Pancreas (tissue), 10 donors: ENCODE measurements at regions not wholly inside any gene's neighbourhood (a gene's known extent, or its start where the extent isn't known, plus 50 kb on each side); places are given as distances from the start of the nearest gene placed in this dataset.
"Not testable (repeated sequence)": the region's sequence is repeated elsewhere in the genome, so short reads cannot be mapped to it uniquely, and the experiment has no call there.

ENCODE experiments used
- ATAC-seq, 4 donors: fragments of 200-7000 bp; cut with Tn5 transposase; one replicate each; pipeline versions ENCODE4 v1.8.0 to v1.9.1; 2020; ENCODE audit warnings: mild to moderate bottlenecking in 4 of 4, moderate library complexity in 4 of 4
- DNase-seq, 6 donors: peaks; one replicate each; pipeline ENCODE4 v3.0.0-alpha.2; 2020
- FAIRE-seq: peaks from 2 replicates; lab custom pipeline; 2012; peaks lifted over from hg19 to GRCh38; lab: Jason Lieb, UNC
- H3K27ac ChIP-seq, 4 donors: fragments of 200-600 bp; sonication (generic); 1 replicate in 3 of 4; 2 replicates in 1 of 4; pipeline versions ENCODE4 v1.5.0 to v1.8.0; 2020
- H3K27me3 ChIP-seq, 4 donors: fragments of 200-600 bp; one replicate each; pipeline ENCODE4 v1.8.0; 2021
- H3K36me3 ChIP-seq, 3 donors: fragments of 200-600 bp; sonication (generic) in 1 of 3; one replicate each; pipeline versions ENCODE4 v1.5.0 to v1.8.0; 2020 to 2021
- H3K4me1 ChIP-seq, 3 donors: fragments of 200-600 bp; one replicate each; pipeline ENCODE4 v1.8.0; 2021
- H3K4me3 ChIP-seq, 4 donors: fragments of 200-600 bp; sonication (generic) in 2 of 4; one replicate each; pipeline versions ENCODE4 v1.5.0 to v1.8.0; 2020 to 2021
- H3K9me3 ChIP-seq, 4 donors: fragments of 200-600 bp; one replicate each; pipeline ENCODE4 v1.8.0; 2021
- CTCF ChIP-seq, 4 donors: fragments of 200-600 bp; sonication (generic) in 3 of 4; IDR thresholded peaks; one replicate each; pipeline versions ENCODE4 v1.5.0 to v1.8.0; 2021; ENCODE audit warnings: antibody characterized with exemption in 4 of 4
- WGBS, 2 donors: extraction: QIAGEN DNeasy Blood & Tissue Kit; methylation state at CpG; one replicate each; pipeline ENCODE4 v1.1.7; 2013; 5-methylcytosine and 5-hydroxymethylcytosine counted together
- intact Hi-C, 3 donors: fragments of 100-400 bp; cut with DNase I; formaldehyde crosslinking; loops; one replicate each; pipeline versions ENCODE4 v1.11.1 to v1.14.2; 2022
- donor health status: healthy with polysubstance abuse.
- donor health status: DM: no; HTN: no; CAD: no; lungs with moderate emphysema.
- donor health status: DM: no; HTN: no; CAD: no.
- donor health status: control.
- donor health status: control.
- donor health status: Bipolar disorder and iron deficiency.
- donor health status: DM: yes; HTN: yes; CAD: no.
- donor health status: DM: no; HTN: no; CAD: no.
- donor health status: DM: no; HTN: no; CAD: no.
- donor health status: DM: yes; HTN: yes; CAD: no.

- Histone ChIP-seq H3K9me3 (no peaks in the 10 kb centered on the region), H3K27me3 (peaks cover 0 to 14% (median 0%) of the 10 kb centered on the region in 4 donors), H3K27ac (no peak overlapping the region), H3K4me1 (no peaks in the 10 kb centered on the region), H3K36me3 (no peaks in the 10 kb centered on the region), H3K4me3 (no peak overlapping the region)
- ATAC-seq: no peak
- no peak for FAIRE-seq
- TF ChIP-seq CTCF (IDR thresholded peaks at IDR 0.05): no peak
- DNase-seq: no peak
- intact Hi-C loops: loop anchor here in 1 of 3 donors (5.0 kb wide), 1 partner anchor 750 kb away; no protein-coding TSS in a partner anchor
- WGBS, 2 donors: 43 to 63% methylated on average over 6 of the region's 6 CpGs
Measured at GRCh38 chr10:117492504-117492903, 50.0 kb upstream of the EMX2 start.

- no peak for TF ChIP-seq CTCF (IDR thresholded peaks at IDR 0.05)
- 46 to 56% methylated on average over 7 of the region's 7 CpGs for WGBS, 2 donors
- intact Hi-C loops: no loop called here
- Histone ChIP-seq H3K27ac (no peak overlapping the region), H3K27me3 (peaks cover 0 to 2% (median 0%) of the 10 kb centered on the region in 4 donors), H3K4me1 (no peaks in the 10 kb centered on the region), H3K36me3 (no peaks in the 10 kb centered on the region), H3K4me3 (no peak overlapping the region), H3K9me3 (no peaks in the 10 kb centered on the region)
- DNase-seq (no peak), ATAC-seq (no peak), FAIRE-seq (no peak)
Measured at GRCh38 chr10:117488004-117488403, 54.5 kb upstream of the EMX2 start.

GRCh38 chr10:117486606-117487005, 55.9 kb upstream of the EMX2 start:
- no peak for ATAC-seq

GRCh38 chr10:117483056-117483590, 59.4 kb upstream of the EMX2 start:
- Histone ChIP-seq H3K9me3 (no peaks in the 10 kb centered on the region), H3K4me1 (no peaks in the 10 kb centered on the region), H3K4me3 (no peak overlapping the region), H3K27me3 (no peaks in the 10 kb centered on the region), H3K27ac (no peak overlapping the region), H3K36me3 (no peaks in the 10 kb centered on the region)
- ATAC-seq (no peak), FAIRE-seq (no peak), DNase-seq (no peak)
- WGBS, 2 donors: 62 to 67% methylated on average over 5 of the region's 5 CpGs
- intact Hi-C loops: no loop called here
- TF ChIP-seq CTCF (IDR thresholded peaks at IDR 0.05): no peak

More at GRCh38 chr10:117486606-117487005, 55.9 kb upstream of the EMX2 start:
- DNase-seq (no peak), FAIRE-seq (no peak)
- 92 to 95% methylated on average over 4 of the region's 4 CpGs for WGBS, 2 donors
- intact Hi-C loops: no loop called here
- no peak for TF ChIP-seq CTCF (IDR thresholded peaks at IDR 0.05)
- Histone ChIP-seq H3K4me1 (no peaks in the 10 kb centered on the region), H3K4me3 (no peak overlapping the region), H3K36me3 (no peaks in the 10 kb centered on the region), H3K27ac (no peak overlapping the region), H3K9me3 (no peaks in the 10 kb centered on the region), H3K27me3 (no peaks in the 10 kb centered on the region)

- intact Hi-C loops, H3K36me3 ChIP-seq, FAIRE-seq, H3K27me3 ChIP-seq, H3K27ac ChIP-seq, ATAC-seq, H3K9me3 ChIP-seq, H3K4me1 ChIP-seq, DNase-seq, H3K4me3 ChIP-seq: not testable (repeated sequence)
- WGBS, 2 donors: 83 to 85% methylated on average over 6 of the region's 6 CpGs
Measured at GRCh38 chr10:117481011-117481410, 61.5 kb upstream of the EMX2 start.
